AG08396 (cell line): ENCODE measurements at regions not wholly inside any gene's neighbourhood (a gene's known extent, or its start where the extent isn't known, plus 50 kb on each side); places are given as distances from the start of the nearest gene placed in this dataset.

ENCODE experiments used
- DNase-seq: peaks from one replicate; pipeline ENCODE4 v3.0.0; 2012; ENCODE audit warnings: low spot score, mixed read lengths

GRCh38 chr20:22431419-22431818, 153.0 kb downstream of the FOXA2 start:
- DNase-seq, result no peak

- DNase-seq, result no peak
Measured at GRCh38 chr20:22430746-22431168, 153.6 kb downstream of the FOXA2 start.

- no peak for DNase-seq
Measured at GRCh38 chr20:22430154-22430745, 154.1 kb downstream of the FOXA2 start.

GRCh38 chr20:22429175-22430153, 154.9 kb downstream of the FOXA2 start:
- DNase-seq, result no peak

- DNase-seq, result no peak
Measured at GRCh38 chr20:22428051-22428450, 156.3 kb downstream of the FOXA2 start.

GRCh38 chr20:22426772-22427171, 157.6 kb downstream of the FOXA2 start:
- DNase-seq, result no peak

- DNase-seq, result no peak
Measured at GRCh38 chr20:22425344-22426295, 158.8 kb downstream of the FOXA2 start.

- DNase-seq, result no peak
Measured at GRCh38 chr20:22423190-22423832, 161.1 kb downstream of the FOXA2 start.

- no peak for DNase-seq
Measured at GRCh38 chr20:22420116-22420598, 164.2 kb downstream of the FOXA2 start.

GRCh38 chr20:22418738-22419137, 165.6 kb downstream of the FOXA2 start:
- DNase-seq, result no peak

GRCh38 chr20:22414305-22414742, 170.0 kb downstream of the FOXA2 start:
- no peak for DNase-seq

GRCh38 chr20:22412977-22413868, 171.1 kb downstream of the FOXA2 start:
- no peak for DNase-seq

- DNase-seq, result no peak
Measured at GRCh38 chr20:22411627-22412450, 172.5 kb downstream of the FOXA2 start.

- DNase-seq, result no peak
Measured at GRCh38 chr20:22411286-22411626, 173.1 kb downstream of the FOXA2 start.

- no peak for DNase-seq
Measured at GRCh38 chr20:22410556-22411130, 173.7 kb downstream of the FOXA2 start.

GRCh38 chr20:22408521-22409402, 175.6 kb downstream of the FOXA2 start:
- no peak for DNase-seq

GRCh38 chr20:22407237-22408193, 176.9 kb downstream of the FOXA2 start:
- no peak for DNase-seq
